ENCODE measurements at regions not wholly inside any gene's neighbourhood (a gene's known extent, or its start where the extent isn't known, plus 50 kb on each side); places are given as distances from the start of the nearest gene placed in this dataset.
"Not testable (repeated sequence)": the region's sequence is repeated elsewhere in the genome, so short reads cannot be mapped to it uniquely, and the experiment has no call there.

DNA sequence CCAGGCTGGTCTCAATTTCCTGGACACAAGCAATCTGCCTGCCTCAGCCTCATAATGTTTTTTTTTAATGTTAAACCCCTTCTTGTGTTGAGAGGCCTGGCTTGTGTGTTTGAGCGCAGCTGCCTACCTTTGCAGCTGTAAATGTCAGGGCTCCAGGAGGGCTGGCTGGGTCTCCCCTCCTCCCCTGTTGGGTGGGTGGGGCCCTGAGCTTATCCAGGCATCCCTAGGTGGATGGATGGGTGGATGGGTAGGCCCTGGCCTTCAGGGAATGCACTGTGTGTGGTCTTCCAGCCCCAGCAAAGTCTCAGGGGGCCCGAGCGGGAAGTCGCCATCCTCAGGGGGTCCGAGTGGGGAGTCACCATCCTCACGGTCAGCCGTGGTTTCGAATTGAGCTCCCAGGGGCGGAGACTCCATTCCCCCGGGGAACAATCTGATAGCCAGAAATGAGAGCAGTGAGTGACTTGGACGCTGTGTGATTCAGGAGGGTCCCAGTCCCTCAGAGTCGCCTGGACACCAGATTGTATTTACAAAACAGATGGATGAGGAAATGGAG lies 279.4 kb upstream of the PLGLB2 start:
- H3K4me1 Mint-ChIP-seq, result peaks cover 44% of the 10 kb centered on the region
- not testable (repeated sequence) for H3K9me3 Mint-ChIP-seq, H3K27me3 Mint-ChIP-seq, ATAC-seq, DNase-seq
- H3K4me3 Mint-ChIP-seq, result peak overlapping the region in 1 of 2 donors; percentile 37
- H3K27ac Mint-ChIP-seq, result peak overlapping the region in 1 of 2 donors; percentile 48

DNA sequence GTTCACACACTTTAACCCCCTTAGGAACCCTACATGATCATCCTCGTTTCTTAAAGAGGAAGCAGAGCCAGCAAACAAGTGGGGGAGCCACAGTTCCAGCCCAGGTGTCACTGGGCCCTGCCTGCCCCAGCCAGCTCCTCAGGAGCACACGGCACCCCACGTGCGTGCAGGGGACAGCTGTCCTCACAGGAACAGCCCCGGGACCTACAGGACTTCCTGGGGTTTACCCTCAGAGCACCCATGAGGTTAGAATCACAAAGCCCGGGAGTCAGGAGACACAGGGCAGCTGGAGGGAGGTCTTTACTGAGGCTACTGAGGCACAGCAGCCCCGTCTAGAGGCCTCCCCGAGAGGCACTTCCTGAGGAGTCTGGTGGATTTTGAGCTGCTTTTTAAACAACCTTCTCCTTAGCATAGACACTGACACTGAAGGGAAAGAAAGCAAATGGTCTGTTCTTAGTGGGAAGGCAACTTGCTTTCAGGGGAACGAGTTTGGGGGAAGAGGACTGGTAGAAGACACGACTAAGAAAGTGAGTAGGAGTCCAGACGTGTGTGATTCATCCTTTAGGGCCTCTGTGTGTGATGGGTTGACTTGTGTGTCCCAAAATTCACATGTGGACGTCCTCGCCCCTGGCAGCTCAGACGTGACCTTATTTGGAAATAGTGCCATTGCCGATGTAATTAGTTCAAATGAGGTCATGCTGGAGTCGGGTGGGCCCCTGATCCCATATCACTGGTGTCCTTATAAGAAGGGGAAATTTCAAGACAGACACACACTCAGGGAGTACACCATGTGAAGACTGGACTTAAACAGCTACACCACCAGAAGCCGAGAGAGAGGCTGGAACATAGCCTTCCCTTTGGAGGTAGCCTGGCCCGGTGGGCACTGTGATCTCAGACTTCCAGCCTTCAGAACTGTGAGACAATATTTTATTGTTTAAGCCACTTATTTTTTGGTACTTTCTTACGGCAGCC lies 278.4 kb upstream of the PLGLB2 start:
- DNase-seq (peak; percentile 38 to 62), ATAC-seq (peak; percentile 67)
- H3K27me3 Mint-ChIP-seq, H3K9me3 Mint-ChIP-seq: not testable (repeated sequence)
- Mint-ChIP-seq H3K27ac (peak overlapping the region; percentile 91 to 96), H3K4me3 (peak overlapping the region; percentile 73 to 86), H3K4me1 (peaks cover 38% of the 10 kb centered on the region)

DNA sequence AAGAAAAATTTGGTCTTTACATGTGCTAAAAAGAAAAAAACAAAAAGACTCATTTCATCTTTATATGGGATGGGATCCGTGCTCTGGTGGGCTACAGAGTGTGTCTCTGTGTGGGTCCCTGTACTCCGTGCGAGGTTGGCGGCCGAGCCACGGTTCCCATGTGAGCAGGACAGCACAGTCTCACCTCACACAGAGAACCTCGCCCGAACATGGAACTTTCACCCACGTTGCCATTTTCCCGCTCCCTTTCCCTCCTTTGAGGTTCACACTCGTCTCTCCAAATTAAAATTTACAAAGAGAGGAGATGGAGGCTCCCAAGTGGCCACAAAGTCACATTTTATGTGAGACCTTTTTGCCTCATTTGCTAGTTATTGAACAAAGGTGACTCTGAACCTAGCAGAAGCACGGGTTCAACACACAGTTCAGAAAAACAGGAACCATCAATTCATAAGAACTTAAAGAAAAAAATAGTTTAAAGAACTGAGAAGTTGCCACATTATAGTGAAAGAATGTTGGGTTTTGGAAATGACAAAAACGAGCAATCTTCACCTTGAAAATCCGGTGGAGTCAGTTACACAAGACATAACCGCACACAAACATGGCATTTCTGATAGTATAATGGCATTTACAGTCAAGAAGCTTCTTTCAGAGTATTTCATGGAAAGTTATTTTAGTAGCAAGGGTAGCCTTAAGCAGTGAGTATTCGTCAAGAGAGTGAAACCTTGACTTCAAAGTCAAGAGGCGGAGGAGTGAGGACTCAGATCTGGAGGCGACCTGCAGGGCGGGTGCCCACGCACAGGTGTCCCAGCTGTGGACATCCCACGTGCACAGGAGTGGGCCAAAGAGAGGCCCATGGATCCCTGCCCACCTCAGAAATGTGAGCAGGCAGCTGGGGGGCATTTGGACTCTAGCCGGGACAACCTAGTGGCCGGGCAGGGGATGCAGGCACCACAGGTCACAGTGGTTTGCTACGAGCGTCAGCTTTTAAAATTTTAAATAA lies 277.2 kb upstream of the PLGLB2 start:
- DNase-seq, result peak in 1 of 2 donors; percentile 50
- ATAC-seq, result peak; percentile 57
- H3K27me3 Mint-ChIP-seq, H3K9me3 Mint-ChIP-seq: not testable (repeated sequence)
- Mint-ChIP-seq H3K4me1 (peaks cover 42% of the 10 kb centered on the region), H3K4me3 (peak overlapping the region; percentile 73 to 86), H3K27ac (peak overlapping the region; percentile 91 to 97)

DNA sequence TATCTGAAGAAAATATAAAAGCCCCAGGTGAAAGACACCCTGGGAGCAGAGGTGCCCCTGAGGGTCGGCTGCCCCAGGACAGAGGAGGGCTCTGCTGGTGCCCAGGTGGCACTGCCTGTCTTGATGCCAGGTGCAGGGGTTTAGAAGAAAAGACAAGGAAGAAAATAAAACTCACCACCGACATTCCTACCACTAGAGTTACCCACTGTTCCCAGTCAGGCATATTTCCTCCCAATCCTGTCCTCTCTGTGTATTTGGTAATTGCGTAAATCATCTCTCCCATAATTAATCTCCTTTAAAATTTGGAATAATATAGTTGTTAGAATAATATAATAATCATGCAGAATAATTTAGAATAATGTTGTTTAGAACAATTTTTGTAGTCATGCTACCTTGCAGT lies 276.4 kb upstream of the PLGLB2 start:
- H3K27ac Mint-ChIP-seq, result peak overlapping the region; percentile 91 to 97
- not testable (repeated sequence) for ATAC-seq, H3K27me3 Mint-ChIP-seq, DNase-seq, H3K9me3 Mint-ChIP-seq
- peak overlapping the region; percentile 73 to 86 for H3K4me3 Mint-ChIP-seq
- H3K4me1 Mint-ChIP-seq, result peaks cover 43% of the 10 kb centered on the region

DNA sequence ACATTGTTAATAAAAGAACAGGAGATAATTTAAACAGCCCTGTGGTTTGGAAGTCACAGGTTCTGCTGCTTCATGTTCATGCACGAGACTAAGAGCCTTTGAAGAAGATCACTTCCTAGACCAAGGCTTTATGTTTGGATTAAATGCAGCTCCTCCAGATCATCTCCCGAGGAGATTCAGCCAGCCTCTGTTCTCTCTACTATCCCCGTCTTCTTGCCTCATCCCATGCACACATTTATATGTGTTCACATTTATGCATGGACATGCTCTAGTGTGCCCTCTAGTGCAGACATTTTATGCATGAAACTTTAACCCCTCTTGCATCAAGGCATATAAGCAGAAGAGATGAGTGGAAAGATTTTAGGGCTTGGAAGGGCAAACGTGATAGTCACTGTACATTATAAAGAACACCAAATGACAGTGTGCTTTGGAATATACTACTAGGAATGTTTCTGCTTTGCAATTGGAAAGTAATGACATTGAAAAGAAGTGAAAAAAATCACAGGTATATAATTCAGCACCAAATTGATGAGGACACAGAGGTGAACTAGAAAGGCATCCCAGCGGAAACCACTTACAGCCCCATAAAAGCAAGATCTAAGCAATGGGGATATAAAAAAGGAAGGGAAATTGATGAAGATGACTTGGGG lies 271.5 kb upstream of the PLGLB2 start:
- not testable (repeated sequence) for DNase-seq, H3K27me3 Mint-ChIP-seq, H3K9me3 Mint-ChIP-seq
- ATAC-seq, result peak; percentile 61
- Mint-ChIP-seq H3K4me3 (peak overlapping the region; percentile 48 to 68), H3K4me1 (peaks cover 25% of the 10 kb centered on the region), H3K27ac (peak overlapping the region; percentile 22 to 91)

DNA sequence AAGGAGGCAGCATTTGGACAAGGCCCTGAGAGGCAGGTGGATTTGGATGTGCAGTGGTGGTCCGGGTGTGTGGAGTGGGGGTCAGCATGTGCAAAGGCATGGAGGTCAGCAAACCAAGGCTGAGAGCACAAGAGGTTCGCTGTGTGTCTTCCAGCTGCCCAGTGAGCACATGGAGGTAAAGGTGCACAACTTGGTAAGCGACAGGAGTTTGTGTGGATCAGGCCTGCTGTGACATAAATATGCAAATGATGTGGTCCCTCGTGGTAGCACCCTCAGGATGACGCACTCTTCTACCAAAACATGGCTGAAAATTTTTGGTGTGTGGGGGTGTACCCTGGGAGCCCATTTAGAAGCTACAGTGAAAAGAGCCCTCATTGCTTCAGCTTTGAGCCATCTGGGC lies 271.0 kb upstream of the PLGLB2 start:
- DNase-seq, result peak; percentile 28 to 56
- peak; percentile 83 for ATAC-seq
- not testable (repeated sequence) for H3K9me3 Mint-ChIP-seq, H3K27me3 Mint-ChIP-seq
- H3K4me1 Mint-ChIP-seq, result peaks cover 25% of the 10 kb centered on the region
- peak overlapping the region; percentile 22 to 91 for H3K27ac Mint-ChIP-seq
- H3K4me3 Mint-ChIP-seq, result peak overlapping the region; percentile 48 to 68

DNA sequence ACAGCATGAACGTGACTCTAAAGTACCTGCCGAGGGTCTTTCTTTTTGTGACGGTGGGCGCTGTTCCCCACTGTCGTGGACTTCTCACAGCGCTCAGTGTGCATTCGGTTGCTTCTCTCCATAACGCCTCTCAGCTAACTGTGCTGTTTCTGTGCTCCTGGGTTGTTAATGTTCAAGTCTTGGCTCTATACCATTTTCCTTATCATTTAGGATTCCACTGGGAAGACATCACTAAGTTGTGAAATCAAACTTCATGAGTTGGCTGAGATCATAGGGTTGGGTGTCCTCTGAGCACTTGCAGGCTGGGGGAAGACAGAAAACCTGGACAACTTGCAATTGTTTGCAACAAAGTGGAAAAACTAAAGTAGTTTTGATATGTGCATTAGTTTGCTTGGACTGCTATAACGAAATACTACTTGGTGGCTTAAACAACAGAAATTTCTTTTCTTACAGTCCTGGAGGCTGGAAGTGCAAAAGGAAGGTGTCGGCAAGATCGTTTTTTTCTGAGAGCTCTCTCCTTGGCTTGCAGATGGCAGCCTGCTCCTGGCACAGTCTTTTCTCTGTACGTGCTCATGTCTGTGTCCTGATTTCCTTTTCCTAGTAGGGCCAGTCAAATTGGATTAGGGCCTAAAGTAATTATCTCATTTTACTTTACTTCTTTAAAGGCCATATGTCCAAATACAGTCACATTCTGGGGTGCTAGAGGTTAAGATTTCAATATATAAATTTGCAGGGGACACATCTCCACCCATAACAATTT lies 270.0 kb upstream of the PLGLB2 start:
- not testable (repeated sequence) for H3K27ac Mint-ChIP-seq, H3K27me3 Mint-ChIP-seq, DNase-seq, H3K9me3 Mint-ChIP-seq, ATAC-seq, H3K4me3 Mint-ChIP-seq
- H3K4me1 Mint-ChIP-seq, result peaks cover 32% of the 10 kb centered on the region

DNA sequence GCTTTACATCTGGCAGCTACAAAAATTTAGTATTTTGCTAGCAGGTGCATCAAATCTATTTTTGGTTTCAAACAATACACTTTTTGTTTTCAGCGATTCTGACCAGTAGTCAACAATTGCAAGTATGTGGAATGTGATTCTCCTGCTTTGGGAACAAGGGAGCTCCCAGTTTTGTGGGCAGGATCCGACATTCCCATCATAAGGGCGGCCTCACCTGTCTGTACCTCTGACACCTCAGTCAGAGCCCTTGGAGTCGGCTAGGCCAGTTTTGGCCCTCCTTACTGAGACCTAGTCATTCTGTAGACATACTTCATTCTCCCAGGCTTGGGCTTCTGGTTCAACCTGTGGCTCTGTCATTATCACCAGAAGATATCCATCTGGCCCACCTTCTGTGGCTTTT lies 269.0 kb upstream of the PLGLB2 start:
- H3K9me3 Mint-ChIP-seq, H3K27ac Mint-ChIP-seq, H3K27me3 Mint-ChIP-seq, ATAC-seq, H3K4me3 Mint-ChIP-seq, DNase-seq: not testable (repeated sequence)
- peaks cover 41% of the 10 kb centered on the region for H3K4me1 Mint-ChIP-seq

DNA sequence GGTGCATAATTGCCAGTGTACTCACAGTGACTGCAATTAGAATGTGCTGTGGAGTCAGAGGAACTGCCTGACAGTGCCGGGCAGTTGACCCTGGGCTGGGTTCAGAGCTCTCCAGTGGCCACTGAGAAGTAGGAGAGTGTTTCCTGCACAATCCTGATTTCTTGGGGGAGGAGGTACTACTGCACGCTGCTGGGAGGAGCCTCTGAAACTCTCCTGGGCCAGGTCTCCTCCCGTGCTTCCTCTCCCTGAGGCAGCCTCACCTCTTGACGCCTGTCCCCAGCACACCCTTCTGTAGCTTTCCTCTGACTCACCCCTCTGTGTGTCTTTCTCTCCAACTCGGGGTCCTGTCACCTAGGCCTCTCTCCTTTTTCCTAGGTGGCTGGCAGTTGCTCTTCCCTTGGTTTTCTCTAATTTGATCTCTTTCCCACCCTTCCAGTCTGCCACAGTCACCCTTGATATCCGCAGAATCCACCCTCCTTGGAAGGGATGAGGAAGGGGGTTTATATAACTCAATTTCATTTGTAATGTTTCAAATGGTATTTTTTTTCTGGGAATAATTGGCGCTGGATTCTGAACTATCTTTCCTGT lies 264.7 kb upstream of the PLGLB2 start:
- not testable (repeated sequence) for H3K9me3 Mint-ChIP-seq, DNase-seq, H3K27me3 Mint-ChIP-seq
- peaks cover 33% of the 10 kb centered on the region for H3K4me1 Mint-ChIP-seq
- peak overlapping the region in 1 of 2 donors; percentile 8 for H3K27ac Mint-ChIP-seq
- peak; percentile 56 for ATAC-seq
- peak overlapping the region; percentile 16 to 39 for H3K4me3 Mint-ChIP-seq

DNA sequence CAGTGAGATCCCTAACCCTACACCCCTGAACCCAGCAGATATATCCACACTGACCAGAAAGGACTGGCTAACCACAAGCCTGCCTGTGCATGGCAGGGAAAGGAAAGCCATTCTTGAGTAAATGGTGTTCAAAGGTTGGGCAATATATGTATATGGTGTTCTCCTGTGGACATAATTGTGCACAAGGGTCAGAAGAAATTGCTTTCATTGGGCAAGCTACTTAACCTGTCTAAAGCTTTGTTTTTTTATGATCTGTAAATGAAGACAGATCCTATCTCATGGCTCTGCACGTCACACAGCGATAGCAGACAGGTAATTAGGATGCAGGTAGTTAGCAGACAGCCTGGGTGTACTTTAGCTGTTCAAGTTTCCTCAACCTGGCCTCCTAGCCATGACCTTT lies 263.5 kb upstream of the PLGLB2 start:
- not testable (repeated sequence) for H3K27me3 Mint-ChIP-seq, H3K4me3 Mint-ChIP-seq, H3K27ac Mint-ChIP-seq, H3K9me3 Mint-ChIP-seq, DNase-seq, ATAC-seq
- peaks cover 38% of the 10 kb centered on the region for H3K4me1 Mint-ChIP-seq

DNA sequence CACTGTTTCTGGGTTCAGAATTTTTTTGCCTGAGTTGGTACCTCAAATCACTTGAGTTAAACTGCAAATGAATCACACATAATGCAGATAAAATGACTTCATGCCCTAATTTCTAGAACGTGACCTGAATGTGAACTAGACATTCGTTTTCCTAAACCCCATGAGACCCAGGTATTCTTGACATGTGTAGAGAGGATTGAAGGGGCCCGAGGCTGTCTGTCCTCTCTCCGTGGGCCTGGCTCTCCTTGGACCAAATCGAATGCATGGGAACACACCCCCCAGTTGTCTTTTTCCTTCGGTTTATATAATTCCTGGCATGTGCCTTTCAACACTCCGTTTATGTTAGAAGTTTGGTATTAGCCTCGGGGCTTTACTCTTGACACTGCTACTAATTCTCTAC lies 262.4 kb upstream of the PLGLB2 start:
- DNase-seq, H3K27me3 Mint-ChIP-seq, H3K4me3 Mint-ChIP-seq, H3K9me3 Mint-ChIP-seq, ATAC-seq, H3K27ac Mint-ChIP-seq: not testable (repeated sequence)
- peaks cover 33% of the 10 kb centered on the region for H3K4me1 Mint-ChIP-seq

DNA sequence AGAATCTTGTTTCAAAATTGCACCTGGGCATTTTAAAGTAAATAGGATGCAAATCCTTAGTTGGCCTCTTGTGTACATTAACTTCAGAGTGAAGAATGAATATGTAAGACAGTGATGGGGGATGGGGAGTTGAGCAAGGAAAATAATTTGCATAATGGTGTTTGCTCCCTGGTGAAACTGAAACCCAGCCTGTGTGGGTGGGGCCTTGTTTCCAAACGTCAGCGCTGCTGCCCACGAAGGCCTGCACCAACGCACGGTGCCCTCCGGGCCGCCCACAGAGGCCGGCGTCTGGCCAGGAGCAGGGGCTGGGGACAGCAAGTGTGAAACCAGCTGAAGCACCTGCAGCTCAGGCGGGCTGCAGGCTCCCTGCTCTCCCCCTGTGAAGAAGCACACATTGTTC lies 262.0 kb upstream of the PLGLB2 start:
- H3K27me3 Mint-ChIP-seq, H3K9me3 Mint-ChIP-seq, H3K4me3 Mint-ChIP-seq, DNase-seq, H3K27ac Mint-ChIP-seq: not testable (repeated sequence)
- peaks cover 33% of the 10 kb centered on the region for H3K4me1 Mint-ChIP-seq
- peak; percentile 84 for ATAC-seq

DNA sequence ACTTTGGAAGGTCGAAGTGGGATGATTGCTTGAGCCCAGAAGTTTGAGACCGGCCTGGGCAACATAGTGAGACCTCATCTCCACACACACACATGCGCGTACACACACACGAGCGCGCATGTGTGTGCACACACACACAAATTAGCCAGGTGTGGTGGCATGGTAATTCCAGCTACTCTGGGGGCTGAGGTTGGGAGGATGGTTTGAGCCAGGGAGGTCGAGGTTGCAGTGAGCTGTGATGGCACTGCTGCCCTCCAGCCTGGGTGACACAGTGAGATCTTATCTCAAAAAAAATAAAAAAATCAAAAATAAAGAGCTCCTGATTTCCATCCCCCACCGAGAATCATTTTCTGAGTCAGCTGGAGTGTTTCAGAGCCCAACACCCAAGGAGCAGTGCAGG lies 261.5 kb upstream of the PLGLB2 start:
- DNase-seq (peak in 1 of 2 donors; percentile 36), ATAC-seq (peak; percentile 63)
- not testable (repeated sequence) for H3K9me3 Mint-ChIP-seq, H3K27me3 Mint-ChIP-seq
- peak overlapping the region; percentile 26 to 94 for H3K27ac Mint-ChIP-seq
- H3K4me3 Mint-ChIP-seq, result peak overlapping the region in 1 of 2 donors; percentile 39
- peaks cover 33% of the 10 kb centered on the region for H3K4me1 Mint-ChIP-seq

DNA sequence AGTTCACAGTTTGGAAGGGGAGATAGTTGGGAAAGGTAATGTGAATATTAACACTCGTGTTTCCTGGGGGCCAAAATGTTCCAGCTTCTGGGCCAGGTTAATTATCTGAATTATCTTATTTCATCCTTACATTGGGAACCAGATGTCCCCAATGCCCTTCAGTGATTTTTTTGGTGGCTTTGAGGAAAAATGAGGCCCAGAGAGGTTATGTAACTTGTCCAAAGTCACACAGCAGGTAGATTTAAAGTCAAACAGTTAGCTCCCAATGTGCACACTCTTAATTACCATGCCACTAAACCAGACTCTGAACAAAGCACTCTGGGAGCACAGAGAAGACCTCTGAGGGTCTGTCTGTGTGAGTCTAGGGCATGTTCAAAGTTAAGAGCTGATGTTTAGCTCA lies 259.9 kb upstream of the PLGLB2 start:
- not testable (repeated sequence) for ATAC-seq, H3K4me3 Mint-ChIP-seq, H3K9me3 Mint-ChIP-seq, DNase-seq, H3K27me3 Mint-ChIP-seq, H3K27ac Mint-ChIP-seq
- peaks cover 24% of the 10 kb centered on the region for H3K4me1 Mint-ChIP-seq
